HEK293 (cell line): ENCODE measurements at regions not wholly inside any gene's neighbourhood (a gene's known extent, or its start where the extent isn't known, plus 50 kb on each side); places are given as distances from the start of the nearest gene placed in this dataset.

Experiments
- CTCF ChIA-PET: fragments of 350-600 bp; formaldehyde crosslinking; extraction: SDS; loops from one replicate; lab custom pipeline; 2021; ENCODE audit warnings: antibody characterized with exemption; lab: Yijun Ruan, JAX
- POLR2A ChIA-PET: fragments of 300-600 bp; formaldehyde crosslinking; extraction: SDS; loops from one replicate; lab custom pipeline; 2020; ENCODE audit warnings: antibody characterized with exemption, inconsistent platforms; lab: Yijun Ruan, JAX
- H3K27ac ChIP-seq: fragments of 200-500 bp; sonication (Bioruptor generic); 2 replicates; pipeline ENCODE4 v1.5.1; 2014; ENCODE audit warnings: low read depth, low read length, control low read depth, inconsistent platforms; ENCODE audit errors: extremely low read depth
- H3K36me3 ChIP-seq, 2 experiments: fragments of 200-500 bp in 1 of 2; sonication (Bioruptor generic) in 1 of 2; 1 replicate in 1 of 2; 2 replicates in 1 of 2; pipeline ENCODE4 v1.5.1; 2014 to 2017; ENCODE audit warnings: inconsistent platforms in 2 of 2, low read length in 2 of 2; ENCODE audit not compliant: control insufficient read depth in 2 of 2, insufficient read depth in 1 of 2
- H3K4me1 ChIP-seq: fragments of 200-500 bp; sonication (Bioruptor generic); 2 replicates; pipeline ENCODE4 v1.5.1; 2014; ENCODE audit warnings: mild to moderate bottlenecking, low read length, inconsistent platforms; ENCODE audit not compliant: control insufficient read depth, insufficient read depth
- H3K4me3 ChIP-seq: 2 replicates; pipeline ENCODE4 v1.5.1; 2011; ENCODE audit warnings: low read depth, mild to moderate bottlenecking, control low read depth, low read length, moderate library complexity
- H3K9me3 ChIP-seq: fragments of 200-500 bp; sonication (Bioruptor generic); 2 replicates; pipeline ENCODE4 v1.5.1; 2014; ENCODE audit warnings: low read depth, low read length, inconsistent platforms; ENCODE audit not compliant: control insufficient read depth, insufficient read depth
- AEBP2 ChIP-seq: fragments of 450-650 bp; formaldehyde crosslinking; IDR thresholded peaks from 2 replicates; pipeline ENCODE4 v1.5.1; 2016; ENCODE audit warnings: missing biosample characterization, missing genetic modification characterization, borderline replicate concordance
- GLIS1 ChIP-seq: fragments of 450-650 bp; formaldehyde crosslinking; IDR thresholded peaks from 2 replicates; pipeline ENCODE4 v1.5.1; 2016; ENCODE audit warnings: missing biosample characterization, missing genetic modification characterization
- IKZF3 ChIP-seq: fragments of 450-650 bp; IDR thresholded peaks from 2 replicates; pipeline ENCODE4 v1.5.0; 2018; ENCODE audit warnings: missing biosample characterization, mild to moderate bottlenecking, missing genetic modification characterization, moderate library complexity
- KLF10 ChIP-seq: fragments of 450-650 bp; IDR thresholded peaks from 2 replicates; pipeline ENCODE4 v1.5.1; 2018; ENCODE audit warnings: missing biosample characterization, mild to moderate bottlenecking, missing genetic modification characterization
- KLF7 ChIP-seq: fragments of 450-650 bp; formaldehyde crosslinking; IDR thresholded peaks from 2 replicates; pipeline ENCODE4 v1.5.1; 2016; ENCODE audit warnings: missing biosample characterization, missing genetic modification characterization, borderline replicate concordance
- KLF9 ChIP-seq: fragments of 450-650 bp; formaldehyde crosslinking; IDR thresholded peaks from 2 replicates; pipeline ENCODE4 v1.5.1; 2016; ENCODE audit warnings: missing biosample characterization, missing genetic modification characterization, low read depth
- MEIS1 ChIP-seq: sonication (generic); formaldehyde crosslinking; IDR thresholded peaks from 2 replicates; pipeline ENCODE4 v1.8.1; 2022; ENCODE audit warnings: missing genetic modification reagents, mild to moderate bottlenecking, borderline replicate concordance
- PRDM2 ChIP-seq: fragments of 450-650 bp; formaldehyde crosslinking; IDR thresholded peaks from 2 replicates; pipeline ENCODE4 v1.5.1; 2016; ENCODE audit warnings: missing biosample characterization, missing genetic modification characterization, borderline replicate concordance
- REPIN1 ChIP-seq: fragments of 450-650 bp; formaldehyde crosslinking; IDR thresholded peaks from 2 replicates; pipeline ENCODE4 v1.5.1; 2017; ENCODE audit warnings: missing biosample characterization, missing genetic modification characterization, low read depth
- SCRT2 ChIP-seq: fragments of 450-650 bp; formaldehyde crosslinking; IDR thresholded peaks from 2 replicates; pipeline ENCODE4 v1.5.1; 2016; ENCODE audit warnings: missing biosample characterization, missing genetic modification characterization
- ZBTB10 ChIP-seq: fragments of 450-650 bp; formaldehyde crosslinking; IDR thresholded peaks from 2 replicates; pipeline ENCODE4 v1.5.1; 2016; ENCODE audit warnings: missing biosample characterization, missing genetic modification characterization
- ZBTB17 ChIP-seq: fragments of 450-650 bp; formaldehyde crosslinking; IDR thresholded peaks from 2 replicates; pipeline ENCODE4 v1.5.1; 2016; ENCODE audit warnings: missing biosample characterization, missing genetic modification characterization
- ZNF292 ChIP-seq: fragments of 450-650 bp; formaldehyde crosslinking; IDR thresholded peaks from 2 replicates; pipeline ENCODE4 v1.5.1; 2016; ENCODE audit warnings: low read depth, missing biosample characterization, missing genetic modification characterization, borderline replicate concordance
- ZNF433 ChIP-seq: fragments of 450-650 bp; formaldehyde crosslinking; IDR thresholded peaks from 2 replicates; pipeline ENCODE4 v1.5.1; 2016; ENCODE audit warnings: missing biosample characterization, missing genetic modification characterization, low read depth
- ZNF48 ChIP-seq: fragments of 450-650 bp; formaldehyde crosslinking; IDR thresholded peaks from 2 replicates; pipeline ENCODE4 v1.5.1; 2016; ENCODE audit warnings: missing biosample characterization, missing genetic modification characterization
- ZNF621 ChIP-seq: fragments of 450-650 bp; formaldehyde crosslinking; IDR thresholded peaks from 2 replicates; pipeline ENCODE4 v1.5.1; 2017; ENCODE audit warnings: missing biosample characterization, missing genetic modification characterization
- ZNF623 ChIP-seq: fragments of 450-650 bp; formaldehyde crosslinking; IDR thresholded peaks from 2 replicates; pipeline ENCODE4 v1.5.1; 2016; ENCODE audit warnings: missing biosample characterization, missing genetic modification characterization
- ZNF639 ChIP-seq: fragments of 450-650 bp; formaldehyde crosslinking; IDR thresholded peaks from 2 replicates; pipeline ENCODE4 v1.5.1; 2016; ENCODE audit warnings: missing biosample characterization, missing genetic modification characterization
- ZNF701 ChIP-seq: fragments of 450-650 bp; formaldehyde crosslinking; IDR thresholded peaks from 2 replicates; pipeline ENCODE4 v1.5.1; 2016; ENCODE audit warnings: missing biosample characterization, missing genetic modification characterization
- ZNF768 ChIP-seq: fragments of 450-650 bp; formaldehyde crosslinking; IDR thresholded peaks from 2 replicates; pipeline ENCODE4 v1.5.1; 2018; ENCODE audit warnings: missing biosample characterization, mild to moderate bottlenecking, missing genetic modification characterization
- ZNF843 ChIP-seq: fragments of 450-650 bp; formaldehyde crosslinking; IDR thresholded peaks from 2 replicates; pipeline ENCODE4 v1.5.1; 2016; ENCODE audit warnings: missing biosample characterization, missing genetic modification characterization
- ZSCAN4 ChIP-seq: fragments of 450-650 bp; formaldehyde crosslinking; IDR thresholded peaks from 2 replicates; pipeline ENCODE4 v1.5.1; 2017; ENCODE audit warnings: missing biosample characterization, missing genetic modification characterization

- H3K4me1 ChIP-seq: no peaks in the 10 kb centered on the region
- H3K9me3 ChIP-seq: no peaks in the 10 kb centered on the region
- H3K4me3 ChIP-seq: no peak overlapping the region
- no peak overlapping the region for H3K27ac ChIP-seq
- no peaks in the 10 kb centered on the region for H3K36me3 ChIP-seq
- POLR2A ChIA-PET: no interaction called here
- CTCF ChIA-PET: no interaction called here
- TF ChIP-seq ZNF768 (no peak), ZNF48 (tag by site-specific recombination) (no peak), ZNF292 (tag by site-specific recombination) (no peak), SCRT2 (tag by site-specific recombination) (no peak), ZNF639 (tag by site-specific recombination) (no peak), GLIS1 (no peak), ZSCAN4 (tag by site-specific recombination) (no peak), KLF9 (tag by site-specific recombination) (no peak), AEBP2 (tag by site-specific recombination) (no peak), ZNF843 (tag by site-specific recombination) (no peak), ZNF433 (tag by site-specific recombination) (no peak), ZBTB17 (tag by site-specific recombination) (no peak), ZBTB10 (tag by site-specific recombination) (no peak), KLF7 (tag by site-specific recombination) (no peak), REPIN1 (tag by site-specific recombination) (no peak), ZNF623 (no peak), IKZF3 (tag by site-specific recombination) (no peak), KLF10 (no peak)
These were observed 61.0 kb downstream of the CTSL start for GRCh38 chr9:87786876-87787275.

GRCh38 chr9:87787735-87788134, 61.8 kb downstream of the CTSL start:
- H3K27ac ChIP-seq: no peak overlapping the region
- H3K9me3 ChIP-seq: no peaks in the 10 kb centered on the region
- no peaks in the 10 kb centered on the region for H3K36me3 ChIP-seq
- ChIA-PET POLR2A (no interaction called here), CTCF (no interaction called here)
- no peaks in the 10 kb centered on the region for H3K4me1 ChIP-seq
- no peak overlapping the region for H3K4me3 ChIP-seq
- TF ChIP-seq KLF9 (tag by site-specific recombination) (no peak), IKZF3 (tag by site-specific recombination) (no peak), MEIS1 (CRISPR knock-in tag) (no peak), PRDM2 (tag by site-specific recombination) (no peak), ZNF621 (tag by site-specific recombination) (no peak), ZNF701 (no peak)
